GM12878 (cell line): ENCODE measurements at regions not wholly inside any gene's neighbourhood (a gene's known extent, or its start where the extent isn't known, plus 50 kb on each side); places are given as distances from the start of the nearest gene placed in this dataset.

Source experiments
- BHLHE40 ChIP-seq, 2 experiments: fragments of 450-650 bp in 1 of 2; IDR thresholded peaks; 2 replicates each; pipeline ENCODE4 v1.6.1; 2011 to 2017; ENCODE audit warnings: low read depth in 2 of 2, borderline replicate concordance in 1 of 2, improper control_type of control experiment in 1 of 2, low read length in 1 of 2, mild to moderate bottlenecking in 1 of 2
- GABPA ChIP-seq: IDR thresholded peaks from 2 replicates; pipeline ENCODE4 v1.6.1; 2014; ENCODE audit warnings: antibody characterized with exemption, low read depth, mild to moderate bottlenecking, inconsistent platforms
- RCOR1 ChIP-seq: conservative IDR thresholded peaks from 2 replicates; pipeline ENCODE4 v1.6.1; 2012; ENCODE audit warnings: low read depth, low read length, improper control_type of control experiment
- TBL1XR1 ChIP-seq: IDR thresholded peaks from 2 replicates; pipeline ENCODE4 v1.6.1; 2012; ENCODE audit warnings: low read depth, low read length, improper control_type of control experiment
- TF ChIP-seq, protein P1 (sequence below), 3 experiments: IDR thresholded peaks in 2 of 3; conservative IDR thresholded peaks in 1 of 3; 2 replicates each; pipeline ENCODE4 v1.5.1; 2011; ENCODE audit warnings: low read depth in 3 of 3, low read length in 3 of 3, mild to moderate bottlenecking in 3 of 3, control low read depth in 2 of 3, moderate library complexity in 2 of 3, inconsistent platforms in 1 of 3, mixed read lengths in 1 of 3; ENCODE audit not compliant: control insufficient read depth in 2 of 3, insufficient read depth in 1 of 3; ENCODE audit errors: extremely low read depth in 1 of 3
- TF ChIP-seq, protein P2 (sequence below): fragments of 450-650 bp; formaldehyde crosslinking; IDR thresholded peaks from 2 replicates; pipeline ENCODE4 v1.4.0; 2022; ENCODE audit warnings: mild to moderate bottlenecking, moderate library complexity

GRCh38 chr4:170804930-170805329, 715.2 kb upstream of the AADAT start:
- TF ChIP-seq, protein P1, sequence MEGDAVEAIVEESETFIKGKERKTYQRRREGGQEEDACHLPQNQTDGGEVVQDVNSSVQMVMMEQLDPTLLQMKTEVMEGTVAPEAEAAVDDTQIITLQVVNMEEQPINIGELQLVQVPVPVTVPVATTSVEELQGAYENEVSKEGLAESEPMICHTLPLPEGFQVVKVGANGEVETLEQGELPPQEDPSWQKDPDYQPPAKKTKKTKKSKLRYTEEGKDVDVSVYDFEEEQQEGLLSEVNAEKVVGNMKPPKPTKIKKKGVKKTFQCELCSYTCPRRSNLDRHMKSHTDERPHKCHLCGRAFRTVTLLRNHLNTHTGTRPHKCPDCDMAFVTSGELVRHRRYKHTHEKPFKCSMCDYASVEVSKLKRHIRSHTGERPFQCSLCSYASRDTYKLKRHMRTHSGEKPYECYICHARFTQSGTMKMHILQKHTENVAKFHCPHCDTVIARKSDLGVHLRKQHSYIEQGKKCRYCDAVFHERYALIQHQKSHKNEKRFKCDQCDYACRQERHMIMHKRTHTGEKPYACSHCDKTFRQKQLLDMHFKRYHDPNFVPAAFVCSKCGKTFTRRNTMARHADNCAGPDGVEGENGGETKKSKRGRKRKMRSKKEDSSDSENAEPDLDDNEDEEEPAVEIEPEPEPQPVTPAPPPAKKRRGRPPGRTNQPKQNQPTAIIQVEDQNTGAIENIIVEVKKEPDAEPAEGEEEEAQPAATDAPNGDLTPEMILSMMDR (IDR thresholded peaks at IDR 0.05 in 2 of 3, conservative IDR thresholded peaks at IDR 0.05 in 1 of 3; ENCODE audit: control insufficient read depth in 2 of 3, extremely low read depth in 1 of 3, insufficient read depth in 1 of 3, low read depth in 3 of 3, low read length in 3 of 3), result no peak
- TF ChIP-seq RCOR1, result no peak
- TF ChIP-seq, protein P2, sequence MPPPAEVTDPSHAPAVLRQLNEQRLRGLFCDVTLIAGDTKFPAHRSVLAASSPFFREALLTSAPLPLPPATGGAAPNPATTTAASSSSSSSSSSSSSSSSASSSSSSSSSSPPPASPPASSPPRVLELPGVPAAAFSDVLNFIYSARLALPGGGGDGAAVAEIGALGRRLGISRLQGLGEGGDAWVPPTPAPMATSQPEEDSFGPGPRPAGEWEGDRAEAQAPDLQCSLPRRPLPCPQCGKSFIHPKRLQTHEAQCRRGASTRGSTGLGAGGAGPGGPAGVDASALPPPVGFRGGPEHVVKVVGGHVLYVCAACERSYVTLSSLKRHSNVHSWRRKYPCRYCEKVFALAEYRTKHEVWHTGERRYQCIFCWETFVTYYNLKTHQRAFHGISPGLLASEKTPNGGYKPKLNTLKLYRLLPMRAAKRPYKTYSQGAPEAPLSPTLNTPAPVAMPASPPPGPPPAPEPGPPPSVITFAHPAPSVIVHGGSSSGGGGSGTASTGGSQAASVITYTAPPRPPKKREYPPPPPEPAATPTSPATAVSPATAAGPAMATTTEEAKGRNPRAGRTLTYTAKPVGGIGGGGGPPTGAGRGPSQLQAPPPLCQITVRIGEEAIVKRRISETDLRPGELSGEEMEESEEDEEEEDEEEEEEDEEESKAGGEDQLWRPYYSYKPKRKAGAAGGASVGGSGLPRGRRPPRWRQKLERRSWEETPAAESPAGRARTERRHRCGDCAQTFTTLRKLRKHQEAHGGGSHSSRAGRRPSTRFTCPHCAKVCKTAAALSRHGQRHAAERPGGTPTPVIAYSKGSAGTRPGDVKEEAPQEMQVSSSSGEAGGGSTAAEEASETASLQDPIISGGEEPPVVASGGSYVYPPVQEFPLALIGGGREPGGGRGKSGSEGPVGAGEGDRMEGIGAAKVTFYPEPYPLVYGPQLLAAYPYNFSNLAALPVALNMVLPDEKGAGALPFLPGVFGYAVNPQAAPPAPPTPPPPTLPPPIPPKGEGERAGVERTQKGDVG (CRISPR knock-in tag), result no peak
- TF ChIP-seq BHLHE40 (IDR thresholded peaks at IDR 0.05; ENCODE audit: borderline replicate concordance in 1 of 2, low read depth in 2 of 2, low read length in 1 of 2), result no peak
- no peak for TF ChIP-seq TBL1XR1
- no peak for TF ChIP-seq GABPA
